ENCODE measurements at regions not wholly inside any gene's neighbourhood (a gene's known extent, or its start where the extent isn't known, plus 50 kb on each side); places are given as distances from the start of the nearest gene placed in this dataset.

DNA sequence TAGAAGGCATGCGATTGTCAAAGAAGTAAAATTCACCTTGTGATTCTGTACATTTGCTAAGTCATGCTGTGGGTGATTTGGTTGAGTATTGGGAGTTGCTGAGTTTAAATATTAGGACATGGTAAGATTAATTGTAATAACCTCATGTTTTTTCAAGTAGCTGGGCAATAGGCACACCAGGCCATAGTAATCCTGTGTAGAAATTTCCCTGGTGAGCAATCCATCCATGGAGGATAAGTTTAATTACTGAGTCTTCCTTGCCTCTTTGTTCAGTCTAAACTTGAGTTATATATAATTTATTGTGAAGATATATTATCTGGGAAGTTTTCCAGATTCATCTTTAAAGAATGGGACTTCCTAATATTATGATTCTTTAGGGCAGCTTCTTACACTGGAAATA is 221.1 kb upstream of the NUDT12 start:
- ATAC-seq (no peak), DNase-seq (no peak)
- no peaks in the 10 kb centered on the region for H3K36me3 ChIP-seq
- no peak for TF ChIP-seq CTCF (IDR thresholded peaks at IDR 0.05)
- TF ChIP-seq POLR2A (IDR thresholded peaks at IDR 0.05) = no peak
- WGBS, 4 donors = 93 to 97% (median 95%) methylated on average over 1 of the region's 1 CpG
- H3K4me1 ChIP-seq = no peaks in the 10 kb centered on the region
- intact Hi-C loops (cut with DNase I) = no loop called here
- no peaks in the 10 kb centered on the region for H3K27me3 ChIP-seq
- H3K27ac ChIP-seq = no peak overlapping the region
- H3K9me3 ChIP-seq = no peaks in the 10 kb centered on the region
- no peak overlapping the region for H3K4me3 ChIP-seq

- Histone ChIP-seq H3K27ac (no peak overlapping the region), H3K4me1 (no peaks in the 10 kb centered on the region), H3K4me3 (no peak overlapping the region), H3K9me3 (no peaks in the 10 kb centered on the region), H3K36me3 (no peaks in the 10 kb centered on the region), H3K27me3 (no peaks in the 10 kb centered on the region)
- ATAC-seq (no peak), DNase-seq (no peak)
- TF ChIP-seq POLR2A (IDR thresholded peaks at IDR 0.05) (no peak), CTCF (IDR thresholded peaks at IDR 0.05) (no peak)
- intact Hi-C loops (cut with DNase I) = no loop called here
- 51 to 66% (median 63%) methylated on average over 2 of the region's 2 CpGs for WGBS, 4 donors
These were observed 218.2 kb upstream of the NUDT12 start for GRCh38 chr5:103780794-103781193.

DNA sequence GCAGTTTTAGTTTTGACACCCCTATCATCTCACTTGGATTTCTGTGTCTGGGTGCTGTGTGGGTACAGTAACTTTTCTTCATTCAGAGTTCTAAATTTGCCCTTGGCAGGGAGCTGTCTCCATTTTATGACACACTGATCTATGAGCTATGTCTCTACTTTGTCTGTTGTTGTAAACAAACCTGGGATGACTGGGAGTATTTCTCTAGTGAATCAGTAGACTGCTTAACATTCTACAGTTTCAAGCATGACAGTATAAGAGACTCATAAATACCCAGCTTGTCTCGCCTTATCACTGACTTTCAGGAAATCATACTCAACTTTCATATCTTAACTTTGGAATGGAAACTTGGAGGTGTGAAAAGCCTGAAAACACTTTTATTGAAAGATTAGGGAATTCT is 212.1 kb upstream of the NUDT12 start:
- H3K9me3 ChIP-seq = no peaks in the 10 kb centered on the region
- H3K4me3 ChIP-seq = no peak overlapping the region
- intact Hi-C loops (cut with DNase I) = no loop called here
- H3K27me3 ChIP-seq = no peaks in the 10 kb centered on the region
- no peaks in the 10 kb centered on the region for H3K36me3 ChIP-seq
- no peak overlapping the region for H3K27ac ChIP-seq
- WGBS, 4 donors = 57 to 63% (median 58%) methylated on average over 1 of the region's 1 CpG
- TF ChIP-seq CTCF (IDR thresholded peaks at IDR 0.05) (no peak), POLR2A (IDR thresholded peaks at IDR 0.05) (no peak)
- H3K4me1 ChIP-seq = no peaks in the 10 kb centered on the region
- ATAC-seq (no peak), DNase-seq (no peak)

GRCh38 chr5:103772248-103772647 is 209.7 kb upstream of the NUDT12 start:
- ATAC-seq = no peak
- H3K36me3 ChIP-seq = no peaks in the 10 kb centered on the region
- H3K27me3 ChIP-seq = no peaks in the 10 kb centered on the region
- intact Hi-C loops (cut with DNase I) = no loop called here
- no peak overlapping the region for H3K27ac ChIP-seq
- H3K4me1 ChIP-seq = no peaks in the 10 kb centered on the region
- DNase-seq = no peak
- WGBS, 4 donors = 84 to 97% (median 94%) methylated on average over 2 of the region's 2 CpGs
- TF ChIP-seq POLR2A (IDR thresholded peaks at IDR 0.05) = no peak
- no peak for TF ChIP-seq CTCF (IDR thresholded peaks at IDR 0.05)
- H3K4me3 ChIP-seq = no peak overlapping the region
- no peaks in the 10 kb centered on the region for H3K9me3 ChIP-seq
